Rectal smooth muscle tissue (tissue), 1 donor: ENCODE measurements at regions not wholly inside any gene's neighbourhood (a gene's known extent, or its start where the extent isn't known, plus 50 kb on each side); places are given as distances from the start of the nearest gene placed in this dataset.

ENCODE experiments used
- H3K27ac ChIP-seq: one replicate; pipeline ENCODE4 v1.7.0; 2013; ENCODE audit warnings: low read depth, low read length, inconsistent platforms
- H3K27me3 ChIP-seq: one replicate; pipeline ENCODE4 v1.7.0; 2013; ENCODE audit warnings: low read length; ENCODE audit not compliant: control insufficient read depth, insufficient read depth
- H3K36me3 ChIP-seq: one replicate; pipeline ENCODE4 v1.7.0; 2013; ENCODE audit warnings: low read length; ENCODE audit not compliant: control insufficient read depth, insufficient read depth
- H3K4me1 ChIP-seq: one replicate; pipeline ENCODE4 v1.7.0; 2013; ENCODE audit warnings: low read length; ENCODE audit not compliant: control insufficient read depth, insufficient read depth
- H3K4me3 ChIP-seq: one replicate; pipeline ENCODE4 v1.7.0; 2013; ENCODE audit warnings: low read length
- H3K9ac ChIP-seq: one replicate; pipeline ENCODE4 v1.7.0; 2013; ENCODE audit warnings: low read length

- H3K9ac ChIP-seq, result no peak overlapping the region
- H3K27ac ChIP-seq, result no peak overlapping the region
- no peaks in the 10 kb centered on the region for H3K4me1 ChIP-seq
- no peaks in the 10 kb centered on the region for H3K36me3 ChIP-seq
- H3K4me3 ChIP-seq, result no peak overlapping the region
- no peaks in the 10 kb centered on the region for H3K27me3 ChIP-seq
These were observed 754.4 kb upstream of the IGFBP3 start for GRCh38 chr7:46675456-46675855.

GRCh38 chr7:46672861-46673260 is 751.8 kb upstream of the IGFBP3 start:
- no peaks in the 10 kb centered on the region for H3K27me3 ChIP-seq
- H3K4me3 ChIP-seq, result no peak overlapping the region
- no peaks in the 10 kb centered on the region for H3K4me1 ChIP-seq

GRCh38 chr7:46671108-46671769 is 750.2 kb upstream of the IGFBP3 start:
- H3K9ac ChIP-seq, result no peak overlapping the region

More at GRCh38 chr7:46672861-46673260, 751.8 kb upstream of the IGFBP3 start:
- Histone ChIP-seq H3K27ac (no peak overlapping the region), H3K9ac (no peak overlapping the region), H3K36me3 (no peaks in the 10 kb centered on the region)

GRCh38 chr7:46669028-46669427 is 748.0 kb upstream of the IGFBP3 start:
- H3K4me1 ChIP-seq, result no peaks in the 10 kb centered on the region

More at GRCh38 chr7:46671108-46671769, 750.2 kb upstream of the IGFBP3 start:
- H3K4me1 ChIP-seq, result no peaks in the 10 kb centered on the region
- no peaks in the 10 kb centered on the region for H3K36me3 ChIP-seq
- no peak overlapping the region for H3K27ac ChIP-seq
- H3K4me3 ChIP-seq, result no peak overlapping the region
- no peaks in the 10 kb centered on the region for H3K27me3 ChIP-seq

GRCh38 chr7:46664453-46664852 is 743.4 kb upstream of the IGFBP3 start:
- Histone ChIP-seq H3K4me3 (no peak overlapping the region), H3K27ac (no peak overlapping the region), H3K27me3 (no peaks in the 10 kb centered on the region), H3K9ac (no peak overlapping the region), H3K4me1 (no peaks in the 10 kb centered on the region), H3K36me3 (no peaks in the 10 kb centered on the region)

More at GRCh38 chr7:46669028-46669427, 748.0 kb upstream of the IGFBP3 start:
- H3K4me3 ChIP-seq, result no peak overlapping the region
- no peak overlapping the region for H3K27ac ChIP-seq
- no peaks in the 10 kb centered on the region for H3K36me3 ChIP-seq
- no peaks in the 10 kb centered on the region for H3K27me3 ChIP-seq
- no peak overlapping the region for H3K9ac ChIP-seq

GRCh38 chr7:46663025-46663424 is 742.0 kb upstream of the IGFBP3 start:
- Histone ChIP-seq H3K36me3 (no peaks in the 10 kb centered on the region), H3K4me3 (no peak overlapping the region), H3K27ac (no peak overlapping the region), H3K4me1 (no peaks in the 10 kb centered on the region), H3K27me3 (no peaks in the 10 kb centered on the region), H3K9ac (no peak overlapping the region)

GRCh38 chr7:46661431-46661830 is 740.4 kb upstream of the IGFBP3 start:
- Histone ChIP-seq H3K36me3 (no peaks in the 10 kb centered on the region), H3K9ac (no peak overlapping the region), H3K27me3 (no peaks in the 10 kb centered on the region), H3K4me3 (no peak overlapping the region), H3K27ac (no peak overlapping the region), H3K4me1 (no peaks in the 10 kb centered on the region)

- Histone ChIP-seq H3K9ac (no peak overlapping the region), H3K4me3 (no peak overlapping the region), H3K4me1 (no peaks in the 10 kb centered on the region), H3K27ac (no peak overlapping the region), H3K36me3 (no peaks in the 10 kb centered on the region), H3K27me3 (no peaks in the 10 kb centered on the region)
These were observed 739.4 kb upstream of the IGFBP3 start for GRCh38 chr7:46660402-46660980.

GRCh38 chr7:46658281-46658680 is 737.2 kb upstream of the IGFBP3 start:
- no peak overlapping the region for H3K27ac ChIP-seq
- H3K27me3 ChIP-seq, result no peaks in the 10 kb centered on the region
- no peak overlapping the region for H3K4me3 ChIP-seq
- H3K4me1 ChIP-seq, result no peaks in the 10 kb centered on the region
- H3K36me3 ChIP-seq, result no peaks in the 10 kb centered on the region
- no peak overlapping the region for H3K9ac ChIP-seq

- Histone ChIP-seq H3K9ac (no peak overlapping the region), H3K36me3 (no peaks in the 10 kb centered on the region), H3K4me3 (no peak overlapping the region), H3K4me1 (no peaks in the 10 kb centered on the region), H3K27me3 (no peaks in the 10 kb centered on the region), H3K27ac (no peak overlapping the region)
These were observed 733.7 kb upstream of the IGFBP3 start for GRCh38 chr7:46654546-46655443.

GRCh38 chr7:46653848-46654247 is 732.8 kb upstream of the IGFBP3 start:
- no peak overlapping the region for H3K4me3 ChIP-seq
- H3K27me3 ChIP-seq, result no peaks in the 10 kb centered on the region
- H3K4me1 ChIP-seq, result no peaks in the 10 kb centered on the region
- H3K9ac ChIP-seq, result no peak overlapping the region
- no peak overlapping the region for H3K27ac ChIP-seq
- no peaks in the 10 kb centered on the region for H3K36me3 ChIP-seq

- no peak overlapping the region for H3K4me3 ChIP-seq
- H3K36me3 ChIP-seq, result no peaks in the 10 kb centered on the region
- no peak overlapping the region for H3K27ac ChIP-seq
These were observed 731.2 kb upstream of the IGFBP3 start for GRCh38 chr7:46652317-46652716.

More at GRCh38 chr7:46652317-46652716, 731.2 kb upstream of the IGFBP3 start:
- no peaks in the 10 kb centered on the region for H3K4me1 ChIP-seq
- no peaks in the 10 kb centered on the region for H3K27me3 ChIP-seq
- H3K9ac ChIP-seq, result no peak overlapping the region
